HG03342 (cell line): ENCODE measurements at regions not wholly inside any gene's neighbourhood (a gene's known extent, or its start where the extent isn't known, plus 50 kb on each side); places are given as distances from the start of the nearest gene placed in this dataset.
"Not testable (repeated sequence)": the region's sequence is repeated elsewhere in the genome, so short reads cannot be mapped to it uniquely, and the experiment has no call there.

Experiments used
- ATAC-seq: cut with Tn5 transposase; IDR thresholded peaks from one replicate; pipeline ENCODE4 v1.9.1; 2021; ENCODE audit warnings: mild to moderate bottlenecking, moderate library complexity; ENCODE audit not compliant: unreplicated experiment

DNA sequence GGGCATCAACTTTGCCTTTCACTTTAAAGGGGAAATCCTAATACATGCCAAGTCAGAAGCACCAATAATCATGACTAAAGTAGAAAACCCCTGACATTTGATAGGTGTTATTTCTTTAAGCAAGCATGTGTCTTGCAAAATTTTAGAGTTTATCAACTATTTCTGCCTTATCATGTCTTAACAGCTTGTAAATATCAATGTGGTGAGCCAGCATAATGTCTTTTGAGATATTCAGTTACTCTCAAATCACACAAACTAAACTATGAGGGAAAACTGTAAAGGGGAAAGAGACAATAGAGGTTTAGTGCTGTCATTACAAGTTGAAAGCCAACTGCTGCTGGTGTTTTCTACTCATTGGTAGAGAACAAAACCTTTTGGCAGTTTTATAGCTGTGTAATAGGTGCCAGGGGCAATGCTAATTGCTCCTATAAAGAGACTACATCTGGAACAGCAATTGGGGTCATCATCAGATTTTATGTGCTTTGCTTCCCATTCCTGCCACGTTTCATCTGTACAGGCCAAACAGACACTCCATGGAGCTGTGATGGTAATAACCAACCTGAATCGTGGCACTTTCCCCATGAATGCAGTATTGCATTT is 1027.4 kb downstream of the FSCB start:
- no peak for ATAC-seq

DNA sequence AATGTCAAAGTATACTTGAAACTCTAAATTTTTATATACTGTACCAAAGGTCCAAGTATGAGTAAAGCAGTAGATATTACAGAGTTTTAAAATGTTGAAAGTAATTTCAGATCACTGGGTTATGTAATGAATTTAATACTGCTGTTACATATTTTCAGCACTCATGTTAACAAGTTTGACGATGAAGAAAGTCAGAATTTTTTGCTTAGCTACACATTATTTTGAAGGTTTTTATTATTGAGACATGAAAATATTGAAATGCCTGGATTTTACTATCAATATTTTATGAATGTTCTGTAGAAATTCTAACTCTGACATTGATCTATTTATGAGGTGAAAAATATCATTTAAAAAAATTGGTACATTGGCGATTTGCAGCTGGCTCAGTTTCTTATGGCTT is 1030.3 kb downstream of the FSCB start:
- ATAC-seq: no peak

DNA sequence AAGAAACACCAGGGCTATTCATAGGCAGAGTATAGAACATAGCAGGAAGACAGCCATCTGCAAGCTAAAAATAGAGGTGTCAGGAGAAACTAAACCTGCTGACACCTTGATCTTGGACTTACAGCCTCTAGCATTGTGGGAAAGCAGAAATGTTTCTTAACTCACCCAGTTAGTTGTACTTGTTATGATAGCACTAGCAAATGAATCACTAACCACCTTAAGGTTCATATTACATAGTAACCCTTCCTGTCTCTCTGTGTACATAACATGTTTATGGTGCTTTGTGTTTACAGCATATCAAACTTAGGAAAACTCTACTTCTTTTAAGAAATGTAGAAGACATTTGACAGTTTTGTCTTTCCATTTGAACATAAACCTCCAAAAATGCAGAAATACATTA is 1031.3 kb downstream of the FSCB start:
- ATAC-seq: no peak

- no peak for ATAC-seq
These were observed 1035.5 kb downstream of the FSCB start for GRCh38 chr14:43471595-43471994.

GRCh38 chr14:43464968-43465367 is 1042.1 kb downstream of the FSCB start:
- ATAC-seq: no peak

GRCh38 chr14:43449291-43449690 is 1057.8 kb downstream of the FSCB start:
- ATAC-seq: no peak

GRCh38 chr14:43438056-43438455 is 1069.0 kb downstream of the FSCB start:
- no peak for ATAC-seq

DNA sequence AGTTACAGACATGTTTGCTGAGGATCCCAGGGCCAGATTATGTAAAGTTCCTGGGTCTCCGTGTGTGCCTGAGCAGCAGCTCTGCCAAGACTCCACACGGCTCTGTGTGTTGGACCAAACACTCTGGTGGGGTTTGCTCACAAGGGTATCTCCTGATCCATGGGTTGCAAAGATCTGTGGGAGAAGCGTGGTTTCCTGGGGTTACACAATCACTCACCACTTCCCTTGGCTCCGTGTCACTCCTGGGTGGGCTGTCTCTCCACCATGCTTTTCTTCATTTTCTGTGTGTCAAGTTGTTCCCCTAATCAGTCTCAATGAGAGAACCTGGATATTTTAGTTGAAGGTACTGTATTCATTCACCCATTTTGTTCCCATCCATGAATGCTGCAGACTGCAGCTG is 1088.8 kb downstream of the FSCB start:
- ATAC-seq: no peak

- ATAC-seq: no peak
These were observed 1094.0 kb downstream of the FSCB start for GRCh38 chr14:43413084-43413483.

GRCh38 chr14:43411841-43412240 is 1095.2 kb downstream of the FSCB start:
- ATAC-seq: no peak

DNA sequence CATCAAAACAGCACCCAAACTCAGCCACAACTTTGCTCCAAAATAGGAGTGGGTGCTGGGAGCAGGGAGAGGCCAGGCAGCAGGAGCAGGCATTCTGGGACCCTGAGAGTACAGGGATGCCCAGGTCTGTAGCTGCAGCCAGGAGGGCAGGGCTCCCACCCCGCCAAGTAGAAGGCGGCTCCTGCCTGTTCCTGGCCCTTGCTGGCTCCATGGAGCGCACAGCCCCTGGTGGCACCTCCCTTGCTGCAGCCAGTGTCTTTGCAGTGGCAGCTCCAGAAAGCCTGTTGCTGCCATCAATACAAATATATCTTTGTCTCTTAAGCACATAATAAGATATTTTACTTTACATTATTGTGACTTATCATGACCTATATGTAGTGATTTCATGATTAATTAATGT is 1096.5 kb downstream of the FSCB start:
- no peak for ATAC-seq

- ATAC-seq: no peak
These were observed 1098.6 kb downstream of the FSCB start for GRCh38 chr14:43408472-43408871.

DNA sequence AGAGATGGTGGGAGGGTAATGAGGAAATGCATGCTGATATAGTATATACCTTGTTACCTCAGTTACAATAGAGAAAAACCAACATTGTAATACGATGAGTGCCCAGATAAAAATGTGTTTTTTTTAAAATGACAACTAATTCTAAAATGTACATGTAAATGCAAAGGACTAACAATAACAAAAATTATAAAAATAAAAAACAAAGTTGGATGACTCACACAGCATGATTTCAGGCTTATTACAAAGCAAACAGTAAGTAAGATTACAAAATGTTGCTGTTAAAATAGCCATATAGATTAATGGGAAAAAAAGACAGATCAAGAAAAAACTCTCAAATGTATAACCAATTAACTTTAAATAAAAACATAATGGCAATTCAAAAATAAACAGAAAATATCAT is 1099.4 kb downstream of the FSCB start:
- no peak for ATAC-seq

GRCh38 chr14:43406931-43407330 is 1100.2 kb downstream of the FSCB start:
- ATAC-seq: no peak

DNA sequence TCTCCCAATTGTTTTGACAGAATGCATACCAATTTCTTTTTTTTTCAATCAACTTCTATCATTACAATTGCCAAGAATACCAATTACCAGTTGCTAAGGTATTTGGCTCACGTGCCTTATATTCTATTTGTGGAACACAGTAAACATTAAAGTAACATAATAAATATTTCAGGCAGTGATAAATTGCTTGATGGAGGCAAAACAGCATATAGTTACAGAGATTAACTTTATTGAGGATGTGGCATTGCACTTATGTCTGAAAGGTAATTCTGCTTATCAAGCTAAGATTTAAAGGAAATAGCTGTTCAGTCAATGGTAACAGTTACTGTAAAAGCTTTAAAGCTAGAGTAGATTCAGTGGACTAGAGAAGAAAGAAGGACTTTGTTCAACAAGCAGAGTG is 1107.8 kb downstream of the FSCB start:
- no peak for ATAC-seq

DNA sequence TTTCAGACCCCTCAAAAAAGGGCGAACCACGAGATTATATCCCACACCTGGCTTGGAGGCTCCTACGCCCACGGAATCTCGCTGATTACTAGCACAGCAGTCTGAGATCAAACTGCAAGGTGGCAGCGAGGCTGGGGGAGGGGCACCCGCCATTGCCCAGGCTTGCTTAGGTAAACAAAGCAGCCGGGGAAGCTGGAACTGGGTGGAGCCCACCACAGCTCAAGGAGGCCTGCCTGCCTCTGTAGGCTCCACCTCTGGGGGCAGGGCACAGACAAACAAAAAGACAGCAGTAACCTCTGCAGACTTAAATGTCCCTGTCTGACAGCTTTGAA is 1136.6 kb downstream of the FSCB start:
- ATAC-seq: not testable (repeated sequence)

- ATAC-seq: no peak
These were observed 1137.1 kb downstream of the FSCB start for GRCh38 chr14:43369710-43370564.

GRCh38 chr14:43362586-43362985 is 1144.5 kb downstream of the FSCB start:
- ATAC-seq: no peak

- no peak for ATAC-seq
These were observed 1145.3 kb downstream of the FSCB start for GRCh38 chr14:43361751-43362150.

DNA sequence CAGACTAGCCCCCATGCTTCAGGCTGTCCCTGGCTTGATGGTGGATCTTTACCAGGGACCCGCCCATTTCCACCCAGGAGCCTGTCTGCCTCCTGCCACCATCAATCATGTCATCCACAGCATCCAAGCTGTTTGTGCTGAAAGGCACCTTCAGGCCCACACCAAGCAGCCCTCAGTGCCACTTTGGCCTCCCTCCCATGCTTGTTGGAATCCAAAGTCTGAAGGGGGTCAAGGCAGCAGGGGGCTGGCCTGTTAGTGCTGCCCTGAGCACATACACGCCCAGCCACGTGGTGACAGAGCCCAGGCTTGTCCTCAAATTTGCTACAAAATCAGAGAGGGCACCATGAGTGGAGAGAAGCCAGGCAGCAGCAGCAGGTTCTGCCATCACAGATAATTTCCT is 1146.8 kb downstream of the FSCB start:
- ATAC-seq: no peak

DNA sequence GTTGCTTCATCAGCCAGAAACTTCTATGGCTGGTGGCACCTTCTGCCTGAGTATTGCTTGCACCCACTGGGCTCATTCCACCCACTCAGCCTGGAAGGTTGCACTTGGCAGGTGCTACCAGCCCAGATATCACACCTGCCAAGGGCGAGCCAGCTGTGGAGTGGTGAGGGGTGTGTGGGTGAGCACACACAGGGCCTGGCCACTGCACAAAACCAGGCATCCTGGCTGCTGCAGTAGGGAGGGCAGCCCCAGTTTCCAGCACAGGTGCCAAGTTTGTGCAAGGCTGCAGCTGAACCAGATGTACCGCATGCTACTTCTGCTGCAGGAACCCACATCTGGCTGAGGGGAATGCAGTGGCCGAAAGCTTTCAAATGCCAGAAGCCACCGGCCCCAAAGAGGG is 1147.8 kb downstream of the FSCB start:
- no peak for ATAC-seq

- no peak for ATAC-seq
These were observed 1150.0 kb downstream of the FSCB start for GRCh38 chr14:43356979-43357545.
